ENCODE measurements at regions not wholly inside any gene's neighbourhood (a gene's known extent, or its start where the extent isn't known, plus 50 kb on each side); places are given as distances from the start of the nearest gene placed in this dataset.

DNA sequence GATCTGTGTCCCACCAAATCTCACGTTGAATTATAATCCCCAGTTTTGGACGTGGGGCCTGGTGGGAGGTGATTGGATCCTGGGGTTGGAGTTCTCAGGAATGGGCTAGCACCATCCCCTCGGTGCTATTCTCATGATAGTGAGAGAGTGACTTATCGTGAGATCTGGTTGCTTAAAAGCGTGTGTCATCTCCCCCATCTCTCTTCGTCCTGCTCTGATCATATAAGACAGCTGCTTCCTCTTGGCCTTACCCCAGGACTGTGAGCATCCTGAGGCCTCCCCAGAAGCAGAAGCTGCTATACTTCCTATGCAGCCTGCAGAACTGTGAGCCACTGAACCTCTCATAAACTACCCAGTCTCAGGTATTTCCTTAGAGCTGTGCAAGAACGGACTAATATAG lies 163.7 kb upstream of the NDUFV2 start:
- intact Hi-C loops (cut with DNase I) = no loop called here
- ATAC-seq (ENCODE audit: poor library complexity) (no peak), DNase-seq (no peak)

GRCh38 chr18:8942021-8942908 lies 160.2 kb upstream of the NDUFV2 start:
- intact Hi-C loops (cut with DNase I) = no loop called here
- DNase-seq (no peak), ATAC-seq (ENCODE audit: poor library complexity) (no peak)

DNA sequence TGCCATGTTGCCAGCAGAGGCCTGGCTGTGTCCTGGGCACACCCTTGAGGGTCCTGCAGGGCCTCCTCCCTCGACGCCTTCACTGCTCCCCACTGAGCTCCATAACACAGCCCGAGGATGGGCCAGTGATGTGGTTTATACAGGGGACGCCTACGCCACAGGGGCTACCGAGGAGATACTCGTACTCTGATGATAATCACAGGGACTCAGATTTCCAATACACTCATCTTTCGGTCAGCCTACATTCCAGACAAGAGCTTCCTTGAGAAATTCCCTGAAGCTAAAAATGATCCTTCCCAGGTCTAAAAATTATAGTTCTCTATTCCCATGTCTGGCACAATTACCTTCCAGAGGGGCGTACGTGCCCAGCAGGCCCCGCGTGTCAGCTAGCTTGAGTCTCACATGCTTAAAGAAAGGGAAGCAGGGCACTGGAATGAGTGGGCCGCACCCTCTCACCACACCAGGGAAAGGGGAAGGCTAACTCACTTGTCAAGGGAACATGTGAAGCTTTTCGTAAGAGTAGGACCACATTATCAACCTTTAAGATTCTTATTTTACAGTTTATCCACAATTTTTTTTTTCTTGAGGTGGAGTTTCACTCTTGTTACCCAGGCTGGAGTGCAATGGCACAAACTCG lies 159.5 kb upstream of the NDUFV2 start:
- ATAC-seq (ENCODE audit: poor library complexity) (no peak), DNase-seq (no peak)
- intact Hi-C loops (cut with DNase I) = no loop called here

DNA sequence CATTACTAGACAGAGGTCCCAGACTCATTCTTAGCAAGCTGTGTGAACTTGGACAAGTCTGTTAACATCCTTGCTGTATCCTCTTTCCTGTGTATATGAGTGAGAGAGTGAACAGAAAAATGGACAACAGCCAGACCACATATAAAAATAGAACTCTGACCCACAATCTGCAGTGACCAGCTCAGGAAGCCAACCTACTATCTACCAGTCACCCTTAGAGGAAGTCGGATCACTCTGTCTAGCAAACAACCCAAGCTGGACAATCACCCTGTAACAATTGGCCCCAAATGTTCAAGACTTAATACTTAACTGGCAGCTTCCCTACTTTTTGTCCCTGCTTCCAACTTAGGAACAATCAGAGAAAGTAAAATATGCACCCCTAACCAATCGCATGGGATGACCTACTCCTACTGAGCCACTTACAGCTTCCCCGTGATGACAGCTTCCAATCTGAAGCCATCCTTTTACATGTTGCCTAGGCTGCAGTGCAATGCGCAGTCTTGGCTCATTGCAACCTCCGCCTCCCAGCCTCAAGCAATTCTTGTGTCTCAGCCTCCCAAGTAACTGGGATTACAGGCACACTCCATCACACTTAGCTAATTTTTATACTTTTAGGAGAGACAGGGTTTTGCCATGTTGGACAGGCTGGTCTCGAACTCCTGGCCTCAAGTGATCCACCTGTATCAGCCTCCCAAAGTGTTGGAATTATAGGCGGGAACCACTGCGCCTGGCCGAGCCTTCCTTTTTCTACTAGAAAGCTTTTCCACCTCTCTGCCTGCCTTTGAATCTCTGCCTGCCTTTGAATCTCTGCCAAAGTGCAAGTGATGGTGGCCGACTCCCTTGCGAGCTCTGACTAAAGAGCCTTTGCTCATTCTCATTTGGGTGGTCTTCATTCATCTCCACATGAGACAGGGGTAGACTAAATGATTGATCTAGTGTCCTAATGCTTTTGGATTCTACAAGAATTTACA lies 158.3 kb upstream of the NDUFV2 start:
- no peak for DNase-seq
- peak; percentile 92 for ATAC-seq (ENCODE audit: poor library complexity)
- intact Hi-C loops (cut with DNase I) = no loop called here

GRCh38 chr18:8944871-8945245 lies 157.6 kb upstream of the NDUFV2 start:
- DNase-seq (no peak), ATAC-seq (ENCODE audit: poor library complexity) (no peak)
- intact Hi-C loops (cut with DNase I) = no loop called here

GRCh38 chr18:8945514-8945913 lies 157.0 kb upstream of the NDUFV2 start:
- no peak for DNase-seq
- no peak for ATAC-seq (ENCODE audit: poor library complexity)
- intact Hi-C loops (cut with DNase I) = no loop called here

DNA sequence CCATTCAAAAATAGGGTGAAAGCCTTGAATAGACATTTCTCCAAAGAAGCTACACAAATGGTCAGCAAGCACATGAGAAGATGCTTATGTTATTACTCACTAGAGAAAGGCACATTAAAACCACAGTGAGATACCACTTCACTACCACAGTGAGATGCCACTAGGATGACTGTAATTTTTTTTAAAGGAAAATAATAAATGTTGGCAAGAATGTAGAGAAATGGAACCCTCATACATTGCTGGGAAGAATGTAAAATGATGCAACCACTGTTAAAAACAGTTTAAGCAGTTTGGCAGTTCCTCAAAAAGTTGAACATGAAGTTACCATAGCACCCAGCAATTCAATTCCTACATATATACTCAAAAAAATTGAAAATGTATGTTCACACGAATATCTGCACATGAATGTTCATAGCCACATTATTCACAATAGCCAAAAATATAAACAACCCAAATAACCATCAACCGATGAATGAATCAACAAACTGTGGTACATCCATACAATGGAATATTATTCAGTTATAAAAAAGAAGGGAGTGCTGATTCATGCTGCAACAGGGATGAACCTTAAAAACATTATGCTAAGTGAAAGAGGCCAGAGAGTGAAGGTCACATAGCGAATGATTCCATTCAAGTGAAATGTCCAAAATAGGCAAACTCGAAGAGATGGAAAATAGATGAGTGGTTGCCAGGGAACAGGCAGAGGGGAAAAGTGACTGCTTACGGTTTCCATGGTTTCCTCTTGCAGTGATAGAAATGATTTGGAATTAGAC lies 156.2 kb upstream of the NDUFV2 start:
- DNase-seq (no peak), ATAC-seq (ENCODE audit: poor library complexity) (no peak)
- intact Hi-C loops (cut with DNase I) = no loop called here

DNA sequence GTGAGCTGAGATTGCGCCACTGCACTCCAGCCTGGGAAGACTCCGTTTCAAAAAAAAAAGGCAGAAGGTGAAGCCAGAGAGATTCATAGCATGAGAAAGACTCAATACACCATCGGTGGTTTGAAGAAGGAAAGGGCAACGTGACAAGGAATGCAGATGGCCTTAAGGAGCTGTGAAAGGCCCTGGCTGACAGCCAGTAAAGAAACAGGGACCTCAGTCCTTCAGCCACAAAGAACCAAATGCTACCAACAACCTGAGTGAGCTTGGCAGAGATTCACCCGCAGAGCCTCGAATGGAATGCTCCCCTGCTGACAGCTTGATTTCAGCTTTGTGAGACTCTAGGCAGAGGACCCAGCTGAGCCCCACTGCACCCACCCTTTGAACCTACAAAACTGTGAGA lies 154.9 kb upstream of the NDUFV2 start:
- ATAC-seq (ENCODE audit: poor library complexity) = no peak

DNA sequence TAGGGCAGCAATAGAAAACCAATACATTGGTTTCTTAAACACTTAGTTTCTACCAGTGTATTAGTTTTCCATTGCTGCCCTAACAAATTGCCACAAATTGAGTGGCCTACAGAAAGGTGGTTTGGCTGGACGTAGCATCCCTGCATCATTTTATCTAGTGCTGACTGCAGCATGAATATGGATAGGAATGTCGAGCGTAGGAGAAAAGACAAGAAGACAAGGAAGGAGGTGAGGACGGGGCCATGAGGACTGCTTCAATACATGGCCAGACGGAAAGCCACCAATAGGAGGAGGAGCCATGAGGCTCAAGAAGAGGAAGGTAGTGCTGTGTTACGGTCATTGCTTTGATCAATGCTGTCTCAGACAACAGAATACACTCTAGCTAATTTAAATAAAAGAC lies 154.5 kb upstream of the NDUFV2 start:
- no peak for DNase-seq
- ATAC-seq (ENCODE audit: poor library complexity) = no peak
- intact Hi-C loops (cut with DNase I) = no loop called here

More for the DNA sequence above, 154.9 kb upstream of the NDUFV2 start:
- intact Hi-C loops (cut with DNase I) = no loop called here
- no peak for DNase-seq

DNA sequence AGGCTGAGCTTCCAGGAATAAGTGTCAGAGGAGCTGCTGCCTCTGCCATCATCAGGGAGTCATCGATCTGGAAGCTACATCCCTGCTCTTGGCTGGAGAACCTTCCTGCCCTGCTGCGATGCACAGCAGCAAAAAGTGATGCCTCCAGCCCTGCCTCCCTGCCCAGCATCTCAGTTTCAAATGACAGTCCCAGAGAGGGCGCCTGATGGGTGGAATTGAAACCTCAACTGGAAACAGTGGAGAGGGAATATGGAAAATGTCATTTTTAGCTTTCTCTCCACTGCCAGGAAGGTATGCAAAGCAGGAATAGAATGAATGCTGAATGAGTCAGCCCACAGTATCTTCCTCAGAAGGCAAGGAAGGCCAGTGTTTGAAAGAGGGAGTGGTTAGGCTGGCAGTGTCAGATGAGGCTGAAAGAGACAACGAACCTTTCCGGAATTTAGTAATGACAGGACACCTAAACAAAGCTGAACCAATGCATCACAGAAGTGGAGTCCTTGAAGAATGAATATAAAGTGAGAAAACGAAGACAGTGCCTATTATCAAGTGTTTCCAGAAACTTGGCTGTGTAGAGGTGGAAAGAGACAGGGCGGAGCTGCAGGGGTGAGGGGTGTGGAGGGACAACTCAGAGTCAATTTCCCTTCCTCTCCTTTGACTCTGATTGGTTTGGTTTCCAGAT lies 153.9 kb upstream of the NDUFV2 start:
- intact Hi-C loops (cut with DNase I) = no loop called here
- no peak for ATAC-seq (ENCODE audit: poor library complexity)
- DNase-seq = no peak

GRCh38 chr18:8949206-8949605 lies 153.3 kb upstream of the NDUFV2 start:
- DNase-seq = no peak
- no peak for ATAC-seq (ENCODE audit: poor library complexity)
- intact Hi-C loops (cut with DNase I) = no loop called here

- ATAC-seq (ENCODE audit: poor library complexity) (no peak), DNase-seq (no peak)
- intact Hi-C loops (cut with DNase I) = no loop called here
Observed at GRCh38 chr18:8951491-8951890, 151.0 kb upstream of the NDUFV2 start.

- ATAC-seq (ENCODE audit: poor library complexity) (no peak), DNase-seq (no peak)
- intact Hi-C loops (cut with DNase I) = no loop called here
Observed at GRCh38 chr18:8952174-8952573, 150.3 kb upstream of the NDUFV2 start.

DNA sequence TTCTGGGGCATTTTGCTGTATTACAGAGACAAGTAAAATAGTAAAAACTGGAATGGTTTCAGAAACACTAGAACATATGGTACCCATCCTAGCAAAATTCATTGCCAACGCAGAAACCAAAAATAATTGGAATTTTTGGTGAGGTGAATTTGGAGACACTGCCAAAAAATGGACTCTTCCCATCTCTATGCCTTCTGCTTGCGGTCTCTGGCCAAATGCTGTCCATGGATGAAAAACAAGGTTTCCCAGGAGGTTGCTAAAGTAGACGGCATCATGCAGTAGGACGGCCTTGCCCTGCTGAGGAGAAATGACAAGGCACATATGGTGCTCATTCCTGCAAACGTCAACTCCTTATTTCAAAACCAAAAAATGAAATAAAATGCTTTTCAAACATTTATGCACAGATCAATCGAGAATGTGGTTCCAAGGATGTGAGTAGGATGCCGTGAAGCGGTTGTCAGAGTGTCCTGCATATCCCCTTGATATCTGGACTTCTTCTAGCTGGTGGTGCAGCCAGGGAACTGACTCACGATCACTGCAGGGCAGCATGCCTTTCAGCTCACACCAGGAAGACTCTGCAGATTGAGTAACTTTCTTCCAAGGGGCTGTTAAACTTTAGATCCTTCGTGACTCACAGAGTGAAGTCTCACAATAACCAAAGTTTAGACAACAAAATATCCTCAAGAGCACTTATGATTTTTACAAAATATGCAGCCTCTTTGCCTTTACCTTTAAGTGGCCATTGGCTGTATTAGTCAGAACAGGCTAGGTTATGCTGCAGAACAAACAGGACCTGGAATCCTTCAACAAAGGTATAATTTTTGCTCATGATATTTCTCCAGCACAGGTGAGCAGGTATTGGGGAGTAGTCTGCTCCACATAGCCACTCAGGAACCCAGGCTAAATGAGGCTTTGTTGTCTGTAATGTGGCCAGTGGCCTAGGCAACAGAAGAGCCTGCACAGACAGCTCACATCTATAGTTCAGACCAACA lies 149.4 kb upstream of the NDUFV2 start:
- intact Hi-C loops (cut with DNase I) = no loop called here
- ATAC-seq (ENCODE audit: poor library complexity) = no peak

GRCh38 chr18:8957731-8958130 lies 144.8 kb upstream of the NDUFV2 start:
- intact Hi-C loops (cut with DNase I) = no loop called here
- ATAC-seq (ENCODE audit: poor library complexity) = no peak
- DNase-seq = no peak

More for the DNA sequence above, 149.4 kb upstream of the NDUFV2 start:
- DNase-seq = no peak

DNA sequence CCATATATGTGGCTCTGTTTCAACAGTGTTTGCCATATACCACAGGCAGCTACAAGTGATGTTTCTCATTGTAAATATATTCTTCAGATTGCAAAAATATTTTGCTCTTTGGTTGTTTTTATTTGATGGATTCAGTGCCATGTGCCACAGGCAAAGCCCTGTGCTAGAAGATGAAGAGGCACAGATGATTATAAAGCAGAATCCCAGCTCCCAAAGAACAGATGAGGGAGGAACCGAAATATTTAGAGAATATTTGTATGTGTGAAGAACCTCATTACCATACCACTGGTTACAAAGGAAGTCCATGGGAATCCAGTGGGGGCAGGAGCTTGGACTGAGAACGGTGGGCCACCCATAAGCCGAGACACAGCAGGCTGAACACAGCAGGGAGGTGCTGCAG lies 143.8 kb upstream of the NDUFV2 start:
- no peak for ATAC-seq (ENCODE audit: poor library complexity)
- DNase-seq = no peak
- intact Hi-C loops (cut with DNase I) = no loop called here

GRCh38 chr18:8959551-8960135 lies 142.9 kb upstream of the NDUFV2 start:
- no peak for DNase-seq
- ATAC-seq (ENCODE audit: poor library complexity) = no peak
- intact Hi-C loops (cut with DNase I) = no loop called here
